ENCODE measurements at regions not wholly inside any gene's neighbourhood (a gene's known extent, or its start where the extent isn't known, plus 50 kb on each side); places are given as distances from the start of the nearest gene placed in this dataset.

DNA sequence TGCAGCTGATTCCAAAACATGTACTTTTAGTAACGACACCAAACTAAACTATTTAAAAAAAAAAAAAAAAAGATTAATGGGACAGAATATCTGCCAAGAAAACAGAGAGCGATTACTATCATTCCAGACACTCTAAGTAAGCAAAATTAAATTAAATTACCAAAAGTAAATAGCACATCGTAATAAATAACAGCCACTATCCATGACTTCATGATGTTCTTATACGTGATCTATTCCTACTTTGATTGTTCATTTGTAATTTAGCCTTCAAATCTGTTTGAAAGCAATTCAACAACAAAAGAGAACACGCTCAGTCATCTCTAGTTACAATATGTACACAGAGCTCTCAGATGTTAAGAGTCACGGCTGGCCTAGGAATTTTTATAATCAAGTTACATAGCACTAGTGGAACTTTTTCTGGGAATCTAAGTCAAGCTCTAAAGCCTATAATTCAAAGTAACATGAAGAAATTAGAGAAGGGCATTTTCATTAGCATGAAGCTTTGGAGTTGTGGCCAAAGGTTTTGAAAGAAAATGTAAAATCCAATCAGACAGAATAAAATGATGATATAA lies 241.7 kb upstream of the NEBL start:
- TF ChIP-seq POLR2AphosphoS5 (IDR thresholded peaks at IDR 0.05) (no peak), EP300 (IDR thresholded peaks at IDR 0.05) (no peak), POLR2A (IDR thresholded peaks at IDR 0.05) (no peak)
- TF ChIP-seq, protein P1, sequence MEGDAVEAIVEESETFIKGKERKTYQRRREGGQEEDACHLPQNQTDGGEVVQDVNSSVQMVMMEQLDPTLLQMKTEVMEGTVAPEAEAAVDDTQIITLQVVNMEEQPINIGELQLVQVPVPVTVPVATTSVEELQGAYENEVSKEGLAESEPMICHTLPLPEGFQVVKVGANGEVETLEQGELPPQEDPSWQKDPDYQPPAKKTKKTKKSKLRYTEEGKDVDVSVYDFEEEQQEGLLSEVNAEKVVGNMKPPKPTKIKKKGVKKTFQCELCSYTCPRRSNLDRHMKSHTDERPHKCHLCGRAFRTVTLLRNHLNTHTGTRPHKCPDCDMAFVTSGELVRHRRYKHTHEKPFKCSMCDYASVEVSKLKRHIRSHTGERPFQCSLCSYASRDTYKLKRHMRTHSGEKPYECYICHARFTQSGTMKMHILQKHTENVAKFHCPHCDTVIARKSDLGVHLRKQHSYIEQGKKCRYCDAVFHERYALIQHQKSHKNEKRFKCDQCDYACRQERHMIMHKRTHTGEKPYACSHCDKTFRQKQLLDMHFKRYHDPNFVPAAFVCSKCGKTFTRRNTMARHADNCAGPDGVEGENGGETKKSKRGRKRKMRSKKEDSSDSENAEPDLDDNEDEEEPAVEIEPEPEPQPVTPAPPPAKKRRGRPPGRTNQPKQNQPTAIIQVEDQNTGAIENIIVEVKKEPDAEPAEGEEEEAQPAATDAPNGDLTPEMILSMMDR (IDR thresholded peaks at IDR 0.05): no peak

Data from stomach (tissue), 4 donors.